GM21528 (cell line): ENCODE measurements at regions not wholly inside any gene's neighbourhood (a gene's known extent, or its start where the extent isn't known, plus 50 kb on each side); places are given as distances from the start of the nearest gene placed in this dataset.
A peak's percentile ranks its signal among the peaks of the same experiment; 100 is the strongest.

Experiments used
- ATAC-seq: cut with Tn5 transposase; IDR thresholded peaks from one replicate; pipeline ENCODE4 v1.9.1; 2021; ENCODE audit warnings: mild to moderate bottlenecking, moderate library complexity; ENCODE audit not compliant: unreplicated experiment, low FRiP score

GRCh38 chr2:129857200-129857599 is 122.3 kb upstream of the RAB6C start:
- no peak for ATAC-seq

GRCh38 chr2:129859175-129859574 is 120.3 kb upstream of the RAB6C start:
- ATAC-seq, result no peak

GRCh38 chr2:129860088-129860487 is 119.4 kb upstream of the RAB6C start:
- no peak for ATAC-seq

- ATAC-seq, result no peak
Measured at GRCh38 chr2:129861666-129862288, 117.7 kb upstream of the RAB6C start.

GRCh38 chr2:129862668-129863067 is 116.8 kb upstream of the RAB6C start:
- no peak for ATAC-seq

- ATAC-seq, result no peak
Measured at GRCh38 chr2:129863350-129863749, 116.1 kb upstream of the RAB6C start.

- ATAC-seq, result no peak
Measured at GRCh38 chr2:129864719-129865118, 114.7 kb upstream of the RAB6C start.

- no peak for ATAC-seq
Measured at GRCh38 chr2:129865976-129866375, 113.5 kb upstream of the RAB6C start.

GRCh38 chr2:129866391-129866790 is 113.1 kb upstream of the RAB6C start:
- no peak for ATAC-seq

- ATAC-seq, result no peak
Measured at GRCh38 chr2:129868151-129868550, 111.3 kb upstream of the RAB6C start.

GRCh38 chr2:129870685-129871241 is 108.7 kb upstream of the RAB6C start:
- no peak for ATAC-seq

GRCh38 chr2:129872446-129872845 is 107.0 kb upstream of the RAB6C start:
- ATAC-seq, result no peak

- no peak for ATAC-seq
Measured at GRCh38 chr2:129876541-129876940, 102.9 kb upstream of the RAB6C start.

- ATAC-seq, result peak; percentile 77
Measured at GRCh38 chr2:129877289-129877741, 102.2 kb upstream of the RAB6C start.

- peak; percentile 34 for ATAC-seq
Measured at GRCh38 chr2:129877795-129878775, 101.4 kb upstream of the RAB6C start.

GRCh38 chr2:129879614-129880180 is 99.8 kb upstream of the RAB6C start:
- ATAC-seq, result no peak

GRCh38 chr2:129880309-129880708 is 99.2 kb upstream of the RAB6C start:
- no peak for ATAC-seq

GRCh38 chr2:129880971-129881370 is 98.5 kb upstream of the RAB6C start:
- no peak for ATAC-seq

GRCh38 chr2:129881786-129882396 is 97.6 kb upstream of the RAB6C start:
- no peak for ATAC-seq

- no peak for ATAC-seq
Measured at GRCh38 chr2:129882476-129882875, 97.0 kb upstream of the RAB6C start.

- ATAC-seq, result no peak
Measured at GRCh38 chr2:129883121-129883520, 96.3 kb upstream of the RAB6C start.
